Glutamatergic neuron (in vitro differentiated cells): ENCODE measurements at regions not wholly inside any gene's neighbourhood (a gene's known extent, or its start where the extent isn't known, plus 50 kb on each side); places are given as distances from the start of the nearest gene placed in this dataset.
"Not testable (repeated sequence)": the region's sequence is repeated elsewhere in the genome, so short reads cannot be mapped to it uniquely, and the experiment has no call there.

Experiments used
- DNase-seq: peaks from one replicate; pipeline ENCODE4 v3.0.0; 2022
- H3K27ac Mint-ChIP-seq: one replicate; pipeline ENCODE4 v1.8.0; 2020; ENCODE audit warnings: mild to moderate bottlenecking, mixed read lengths, inconsistent platforms; ENCODE audit not compliant: unreplicated experiment
- H3K27me3 Mint-ChIP-seq: one replicate; pipeline ENCODE4 v1.8.0; 2020; ENCODE audit warnings: mild to moderate bottlenecking, moderate library complexity, mixed read lengths, inconsistent platforms; ENCODE audit not compliant: unreplicated experiment
- H3K36me3 Mint-ChIP-seq: one replicate; pipeline ENCODE4 v1.8.0; 2020; ENCODE audit warnings: mild to moderate bottlenecking, mixed read lengths, inconsistent platforms; ENCODE audit not compliant: unreplicated experiment
- H3K4me1 Mint-ChIP-seq: one replicate; pipeline ENCODE4 v1.8.0; 2020; ENCODE audit warnings: mild to moderate bottlenecking, low read depth, mixed read lengths, inconsistent platforms; ENCODE audit not compliant: unreplicated experiment
- H3K4me3 Mint-ChIP-seq: one replicate; pipeline ENCODE4 v1.8.0; 2020; ENCODE audit warnings: mild to moderate bottlenecking, mixed read lengths, inconsistent platforms; ENCODE audit not compliant: unreplicated experiment
- H3K9me3 Mint-ChIP-seq: one replicate; pipeline ENCODE4 v1.8.0; 2020; ENCODE audit warnings: mild to moderate bottlenecking, moderate library complexity, mixed read lengths, inconsistent platforms; ENCODE audit not compliant: unreplicated experiment
- CTCF ChIP-seq: fragments of 200-600 bp; sonication (generic); IDR thresholded peaks from one replicate; pipeline ENCODE4 v1.5.0; 2021; ENCODE audit not compliant: partially characterized antibody, unreplicated experiment

GRCh38 chr4:159697322-159698283 is 594.7 kb downstream of the RAPGEF2 start:
- peaks cover 7% of the 10 kb centered on the region for H3K36me3 Mint-ChIP-seq
- no peak for DNase-seq
- no peaks in the 10 kb centered on the region for H3K27me3 Mint-ChIP-seq
- no peak overlapping the region for H3K4me3 Mint-ChIP-seq
- H3K4me1 Mint-ChIP-seq, result no peaks in the 10 kb centered on the region
- H3K9me3 Mint-ChIP-seq, result no peaks in the 10 kb centered on the region
- TF ChIP-seq CTCF, result no peak
- H3K27ac Mint-ChIP-seq, result no peak overlapping the region

GRCh38 chr4:159698336-159698735 is 595.5 kb downstream of the RAPGEF2 start:
- H3K27ac Mint-ChIP-seq, result no peak overlapping the region
- no peak overlapping the region for H3K4me3 Mint-ChIP-seq
- H3K9me3 Mint-ChIP-seq, result no peaks in the 10 kb centered on the region
- H3K36me3 Mint-ChIP-seq, result peaks cover 7% of the 10 kb centered on the region
- no peaks in the 10 kb centered on the region for H3K27me3 Mint-ChIP-seq
- no peak for DNase-seq
- H3K4me1 Mint-ChIP-seq, result no peaks in the 10 kb centered on the region
- TF ChIP-seq CTCF, result no peak

- H3K4me1 Mint-ChIP-seq, result no peaks in the 10 kb centered on the region
- TF ChIP-seq CTCF, result no peak
- DNase-seq, result no peak
- H3K36me3 Mint-ChIP-seq, result peaks cover 7% of the 10 kb centered on the region
- H3K4me3 Mint-ChIP-seq, result no peak overlapping the region
- H3K9me3 Mint-ChIP-seq, result no peaks in the 10 kb centered on the region
- H3K27me3 Mint-ChIP-seq, result no peaks in the 10 kb centered on the region
- no peak overlapping the region for H3K27ac Mint-ChIP-seq
Observed at GRCh38 chr4:159702200-159702599, 599.3 kb downstream of the RAPGEF2 start.

GRCh38 chr4:159705334-159705733 is 602.5 kb downstream of the RAPGEF2 start:
- TF ChIP-seq CTCF, result no peak
- DNase-seq, result no peak
- no peaks in the 10 kb centered on the region for H3K9me3 Mint-ChIP-seq
- no peaks in the 10 kb centered on the region for H3K27me3 Mint-ChIP-seq
- H3K27ac Mint-ChIP-seq, result no peak overlapping the region
- no peak overlapping the region for H3K4me3 Mint-ChIP-seq
- peaks cover 11% of the 10 kb centered on the region for H3K4me1 Mint-ChIP-seq
- peaks cover 7% of the 10 kb centered on the region for H3K36me3 Mint-ChIP-seq

- Mint-ChIP-seq H3K27me3 (no peaks in the 10 kb centered on the region), H3K9me3 (no peaks in the 10 kb centered on the region), H3K4me1 (peaks cover 11% of the 10 kb centered on the region), H3K27ac (no peak overlapping the region), H3K4me3 (no peak overlapping the region), H3K36me3 (peaks cover 2% of the 10 kb centered on the region)
- DNase-seq, result no peak
- no peak for TF ChIP-seq CTCF
Observed at GRCh38 chr4:159706704-159707103, 603.8 kb downstream of the RAPGEF2 start.

- DNase-seq, H3K4me1 Mint-ChIP-seq, H3K27me3 Mint-ChIP-seq, H3K27ac Mint-ChIP-seq, H3K4me3 Mint-ChIP-seq, H3K9me3 Mint-ChIP-seq, H3K36me3 Mint-ChIP-seq: not testable (repeated sequence)
Observed at GRCh38 chr4:159715180-159715579, 612.3 kb downstream of the RAPGEF2 start.
